ENCODE measurements at regions not wholly inside any gene's neighbourhood (a gene's known extent, or its start where the extent isn't known, plus 50 kb on each side); places are given as distances from the start of the nearest gene placed in this dataset.

GRCh38 chr12:4169959-4170358 is 103.6 kb upstream of the CCND2 start:
- TF ChIP-seq CTCF (IDR thresholded peaks at IDR 0.05) (no peak), POLR2AphosphoS5 (IDR thresholded peaks at IDR 0.05) (no peak), POLR2A (IDR thresholded peaks at IDR 0.05) (no peak)
